ENCODE measurements at regions not wholly inside any gene's neighbourhood (a gene's known extent, or its start where the extent isn't known, plus 50 kb on each side); places are given as distances from the start of the nearest gene placed in this dataset.

GRCh38 chr9:85112933-85113418, 443.4 kb downstream of the NTRK2 start:
- Histone ChIP-seq H3K4me1 (no peaks in the 10 kb centered on the region), H3K27ac (no peak overlapping the region), H3K27me3 (no peaks in the 10 kb centered on the region), H3K4me3 (no peak overlapping the region), H3K36me3 (no peaks in the 10 kb centered on the region), H3K9me3 (no peaks in the 10 kb centered on the region)
- intact Hi-C loops (cut with DNase I; ENCODE audit: low total_unique reads) = no loop called here
- DNase-seq (ENCODE audit: low spot score in 2 of 2) = no peak
- TF ChIP-seq CTCF (IDR thresholded peaks at IDR 0.05) (no peak), POLR2A (IDR thresholded peaks at IDR 0.05) (no peak), POLR2AphosphoS5 (IDR thresholded peaks at IDR 0.05) (no peak)

- TF ChIP-seq POLR2AphosphoS5 (IDR thresholded peaks at IDR 0.05) = no peak
- Histone ChIP-seq H3K9me3 (no peaks in the 10 kb centered on the region), H3K4me3 (no peak overlapping the region), H3K36me3 (no peaks in the 10 kb centered on the region), H3K27ac (no peak overlapping the region), H3K4me1 (no peaks in the 10 kb centered on the region), H3K27me3 (no peaks in the 10 kb centered on the region)
- intact Hi-C loops (cut with DNase I; ENCODE audit: low total_unique reads) = no loop called here
- DNase-seq (ENCODE audit: low spot score in 2 of 2) = no peak
These were observed 442.9 kb downstream of the NTRK2 start for GRCh38 chr9:85112391-85112790.

GRCh38 chr9:85108746-85109145, 439.2 kb downstream of the NTRK2 start:
- Histone ChIP-seq H3K4me1 (no peaks in the 10 kb centered on the region), H3K36me3 (no peaks in the 10 kb centered on the region), H3K27me3 (no peaks in the 10 kb centered on the region), H3K4me3 (no peak overlapping the region), H3K9me3 (no peaks in the 10 kb centered on the region), H3K27ac (no peak overlapping the region)
- no peak for TF ChIP-seq POLR2A (IDR thresholded peaks at IDR 0.05)
- no peak for TF ChIP-seq CTCF (IDR thresholded peaks at IDR 0.05)
- no peak for TF ChIP-seq POLR2AphosphoS5 (IDR thresholded peaks at IDR 0.05)
- no peak for DNase-seq (ENCODE audit: low spot score in 2 of 2)
- intact Hi-C loops (cut with DNase I; ENCODE audit: low total_unique reads) = no loop called here

GRCh38 chr9:85108229-85108628, 438.7 kb downstream of the NTRK2 start:
- Histone ChIP-seq H3K4me1 (no peaks in the 10 kb centered on the region), H3K27ac (no peak overlapping the region), H3K4me3 (no peak overlapping the region), H3K36me3 (no peaks in the 10 kb centered on the region), H3K27me3 (no peaks in the 10 kb centered on the region), H3K9me3 (no peaks in the 10 kb centered on the region)
- no peak for TF ChIP-seq POLR2A (IDR thresholded peaks at IDR 0.05)
- intact Hi-C loops (cut with DNase I; ENCODE audit: low total_unique reads) = no loop called here
- DNase-seq (ENCODE audit: low spot score in 2 of 2) = no peak

GRCh38 chr9:85089188-85089969, 419.9 kb downstream of the NTRK2 start:
- intact Hi-C loops (cut with DNase I; ENCODE audit: low total_unique reads) = no loop called here
- no peaks in the 10 kb centered on the region for H3K27me3 ChIP-seq

More at GRCh38 chr9:85089188-85089969, 419.9 kb downstream of the NTRK2 start:
- no peak overlapping the region for H3K4me3 ChIP-seq
- no peaks in the 10 kb centered on the region for H3K36me3 ChIP-seq
- H3K27ac ChIP-seq = no peak overlapping the region
- TF ChIP-seq POLR2A (IDR thresholded peaks at IDR 0.05) = no peak
- no peak for TF ChIP-seq CTCF (IDR thresholded peaks at IDR 0.05)
- no peak for TF ChIP-seq POLR2AphosphoS5 (IDR thresholded peaks at IDR 0.05)
- H3K4me1 ChIP-seq = no peaks in the 10 kb centered on the region
- no peaks in the 10 kb centered on the region for H3K9me3 ChIP-seq
- no peak for DNase-seq (ENCODE audit: low spot score in 2 of 2)

All from breast epithelium (tissue), 4 donors.